ENCODE measurements at regions not wholly inside any gene's neighbourhood (a gene's known extent, or its start where the extent isn't known, plus 50 kb on each side); places are given as distances from the start of the nearest gene placed in this dataset.
"Not testable (repeated sequence)": the region's sequence is repeated elsewhere in the genome, so short reads cannot be mapped to it uniquely, and the experiment has no call there.

GRCh38 chr1:166700696-166701095 lies 138.6 kb upstream of the POGK start:
- DNase-seq, result no peak

DNA sequence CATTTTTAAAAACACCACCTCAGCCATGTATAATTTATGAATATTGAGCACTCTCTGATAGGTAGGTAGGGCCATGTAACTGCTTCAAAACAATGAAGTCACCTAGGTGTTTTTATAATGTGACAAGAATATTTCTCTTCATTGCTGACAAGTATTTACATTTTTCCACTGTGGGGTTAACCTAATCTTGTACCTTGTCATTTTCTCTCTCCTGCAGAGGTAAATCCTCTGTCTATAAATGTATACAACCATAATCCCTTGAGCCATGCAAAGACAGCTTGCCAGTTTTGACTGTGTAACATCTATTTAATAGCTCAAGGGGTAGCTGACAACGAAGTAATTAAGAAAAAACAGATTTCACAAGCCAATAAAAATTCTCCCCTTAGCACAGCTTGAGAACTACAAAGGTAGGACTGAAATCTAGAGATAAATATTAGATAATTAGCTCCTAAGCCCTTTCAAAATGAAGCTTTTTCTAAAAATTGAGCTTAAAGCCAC lies 137.6 kb upstream of the POGK start:
- DNase-seq, result no peak

DNA sequence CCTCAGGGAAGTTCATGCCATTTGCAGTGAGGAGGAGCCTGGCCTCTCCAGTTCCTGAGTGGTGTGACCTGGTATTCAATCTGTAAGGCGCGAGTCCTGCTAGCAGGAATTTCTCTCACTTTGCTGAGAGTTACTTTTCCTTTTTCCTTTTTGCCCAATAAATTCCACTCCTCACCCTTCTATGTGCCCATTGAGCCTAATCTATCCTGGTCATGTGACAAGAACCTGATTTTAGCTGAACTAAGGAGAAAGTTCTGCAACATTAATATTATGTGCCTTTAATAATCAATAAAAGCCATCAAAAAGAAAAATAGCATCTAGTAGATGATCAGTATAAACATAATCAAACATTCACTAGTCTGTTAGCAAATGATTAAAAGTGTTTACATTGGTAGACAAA lies 136.1 kb upstream of the POGK start:
- no peak for DNase-seq

- no peak for DNase-seq
Measured at GRCh38 chr1:166703726-166704462, 135.4 kb upstream of the POGK start.

DNA sequence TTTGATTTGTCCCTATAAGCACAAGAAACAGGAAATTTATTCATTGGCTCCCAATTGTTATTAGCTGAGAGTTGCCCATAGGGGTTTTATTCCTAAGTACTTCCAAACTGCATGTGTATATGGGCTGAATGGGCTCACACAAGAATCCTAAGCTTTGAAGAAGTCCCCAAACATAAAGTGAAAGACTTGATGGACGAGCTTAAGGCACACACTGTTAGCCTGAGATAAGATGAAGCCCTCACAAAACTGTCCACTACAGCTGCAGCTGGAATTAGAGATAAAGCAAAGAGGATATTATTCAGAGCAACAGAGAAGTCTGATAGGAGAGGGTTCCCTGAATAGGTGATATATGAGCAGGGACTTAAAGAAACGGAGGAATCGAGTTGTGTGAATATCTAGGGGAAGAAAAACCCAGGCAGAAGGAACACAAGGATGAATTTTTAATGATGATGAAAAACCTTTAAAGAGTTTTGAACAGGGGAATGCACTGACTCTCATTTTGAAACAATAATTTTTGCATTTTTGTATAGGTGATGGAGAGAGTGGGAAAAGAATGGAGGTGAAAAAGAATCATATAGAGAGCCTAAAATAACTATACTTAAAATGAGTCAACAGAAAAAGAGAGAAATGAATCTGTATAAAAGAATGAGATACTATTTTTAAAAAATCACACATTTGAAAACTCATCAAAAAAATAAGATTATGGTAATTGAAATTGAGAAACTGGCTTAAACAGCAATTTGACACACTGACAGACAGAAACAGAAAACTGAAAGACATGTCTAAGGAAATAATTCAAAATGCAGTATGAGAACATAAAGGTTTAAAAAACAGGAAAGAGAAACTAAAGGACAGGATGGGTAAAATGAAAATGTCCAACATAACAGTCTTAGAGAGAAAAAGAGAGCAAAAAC lies 133.6 kb upstream of the POGK start:
- no peak for DNase-seq

DNA sequence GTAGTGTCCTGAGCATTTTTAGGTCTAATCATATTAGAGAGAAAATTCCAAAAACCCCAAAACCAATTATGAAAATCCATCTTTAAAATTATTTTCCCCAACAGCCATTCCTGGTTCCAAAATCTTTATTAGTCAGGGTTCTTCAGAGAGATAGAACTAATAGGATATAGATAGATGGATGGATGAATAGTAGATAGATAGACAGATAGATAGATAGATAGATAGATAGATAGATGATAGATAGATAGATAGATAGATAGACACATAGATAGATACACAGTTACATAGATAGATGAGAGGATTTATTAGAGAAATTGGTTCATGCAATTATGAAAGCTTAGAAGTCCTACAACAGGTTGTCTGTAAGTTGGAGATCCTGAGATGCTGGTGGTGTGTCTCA lies 122.7 kb upstream of the POGK start:
- no peak for DNase-seq

DNA sequence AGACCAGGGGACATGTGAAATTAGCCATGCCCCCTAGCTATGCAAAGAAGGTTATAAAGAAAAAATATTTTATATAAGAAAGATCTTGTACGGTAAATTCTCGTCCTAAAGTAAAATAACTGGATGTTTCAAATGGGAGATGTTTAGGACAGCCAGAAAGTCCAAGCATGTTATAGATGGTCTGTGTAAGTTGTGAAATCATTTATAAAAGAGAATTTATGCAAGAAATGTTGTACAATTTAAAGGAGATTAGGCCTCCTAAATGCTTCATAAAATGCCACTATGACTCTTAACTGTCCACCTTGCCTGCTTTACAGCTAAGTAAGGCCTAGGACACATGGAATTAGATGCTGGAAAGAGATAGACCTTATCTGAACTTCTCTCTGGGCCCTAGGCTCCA lies 118.1 kb upstream of the POGK start:
- DNase-seq, result no peak

DNA sequence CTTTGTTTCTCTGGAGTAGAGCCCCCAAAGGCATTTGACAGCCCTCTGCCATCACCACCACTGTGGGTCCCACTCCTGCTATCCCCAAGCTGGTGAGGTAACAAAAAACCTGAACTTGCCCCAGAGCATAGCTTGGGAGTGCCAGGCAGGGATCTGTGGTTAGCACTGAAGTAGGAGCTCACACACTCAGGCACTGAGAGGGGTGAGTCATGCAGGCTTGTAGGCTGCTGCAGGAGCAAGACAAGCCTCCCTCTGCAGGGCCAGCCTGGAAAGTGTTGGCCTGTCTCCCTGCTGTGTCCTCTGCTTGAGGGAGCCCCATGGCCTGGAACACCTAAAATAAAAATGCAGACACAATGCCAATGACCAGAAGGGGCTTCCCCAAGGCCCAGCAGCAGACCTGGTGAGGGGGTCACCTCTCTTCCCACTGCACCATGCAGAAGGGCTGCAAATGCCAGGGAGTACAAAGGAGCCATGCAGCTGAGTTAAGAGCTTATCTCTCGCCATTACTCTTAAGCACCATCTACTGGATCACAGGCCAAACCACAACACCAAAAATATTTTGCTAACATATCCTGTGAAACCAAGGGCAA lies 108.9 kb upstream of the POGK start:
- DNase-seq, result no peak

DNA sequence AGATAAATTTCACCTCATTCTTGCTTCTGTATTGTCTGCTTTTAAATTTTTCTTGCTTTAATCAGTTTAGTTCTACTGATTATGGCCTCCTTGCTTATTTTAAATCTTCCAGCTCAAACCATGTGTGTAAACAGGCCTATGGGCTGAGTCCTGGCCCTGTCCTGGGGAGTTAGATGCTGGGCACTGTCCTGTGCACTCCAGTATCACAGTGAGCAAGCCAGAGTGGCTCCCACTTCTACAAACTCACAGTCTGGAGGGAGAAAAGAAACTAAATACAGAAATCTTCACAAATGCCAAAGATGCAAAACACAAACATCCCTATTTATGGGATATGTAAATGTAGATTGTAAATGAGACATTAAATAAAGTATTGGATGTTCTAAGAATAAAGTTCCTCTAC lies 101.1 kb upstream of the POGK start:
- DNase-seq, result no peak

GRCh38 chr1:166738873-166739272 lies 100.4 kb upstream of the POGK start:
- no peak for DNase-seq

DNA sequence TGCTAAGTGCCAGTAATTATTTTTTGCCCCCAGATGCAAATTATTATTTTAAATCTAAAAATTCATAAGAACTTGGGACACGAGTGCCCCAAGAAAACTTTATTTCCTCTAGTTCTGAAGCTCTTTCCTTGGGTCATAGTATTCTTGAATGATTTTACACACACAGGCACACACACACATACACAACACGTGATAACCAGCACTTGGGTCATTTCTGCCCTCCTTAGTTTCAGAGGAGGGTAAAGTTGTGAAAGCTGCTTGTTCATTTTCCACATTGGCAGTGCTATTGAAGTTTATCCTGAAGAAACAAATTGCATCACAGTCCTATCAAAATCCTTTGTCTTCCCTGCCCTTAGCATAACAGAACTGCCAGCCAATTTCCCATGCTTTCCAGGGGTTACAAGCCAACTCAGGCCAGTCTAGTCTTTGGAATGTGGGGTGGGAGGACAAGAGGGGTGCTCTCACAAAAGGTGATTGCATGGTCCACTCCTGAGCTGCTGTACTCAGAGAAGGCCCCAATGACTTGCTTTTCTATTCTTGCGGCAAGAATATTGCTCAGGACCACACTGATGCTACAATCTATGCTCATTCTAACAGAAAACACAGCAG lies 98.5 kb upstream of the POGK start:
- DNase-seq, result no peak

- no peak for DNase-seq
Measured at GRCh38 chr1:166763318-166763717, 76.0 kb upstream of the POGK start.

- DNase-seq, result no peak
Measured at GRCh38 chr1:166766942-166767341, 72.3 kb upstream of the POGK start.

DNA sequence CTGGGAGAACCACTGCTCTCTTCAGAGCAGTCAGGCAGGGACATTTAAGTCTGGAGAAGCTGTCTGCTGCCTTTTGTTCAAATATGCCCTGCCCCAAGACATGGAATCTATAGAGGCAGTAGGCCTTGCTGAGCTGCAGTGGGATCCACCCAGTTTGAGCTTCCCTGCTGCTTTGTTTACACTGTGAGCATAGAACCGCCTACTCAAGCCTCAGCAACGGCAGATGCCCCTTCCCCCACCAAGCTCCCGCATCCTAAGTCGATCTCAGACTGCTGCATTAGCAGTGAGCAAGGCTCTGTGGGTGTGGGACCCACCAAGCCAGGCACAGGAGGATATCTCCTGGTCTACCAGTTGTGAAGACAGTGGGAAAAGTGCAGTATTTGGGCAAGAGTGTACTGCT lies 54.6 kb upstream of the POGK start:
- not testable (repeated sequence) for DNase-seq

GRCh38 chr1:166785987-166786386 lies 53.3 kb upstream of the POGK start:
- DNase-seq, result no peak

GRCh38 chr1:166789286-166789685 lies 50.0 kb upstream of the POGK start:
- DNase-seq, result no peak
